HG02981 (cell line): ENCODE measurements at regions not wholly inside any gene's neighbourhood (a gene's known extent, or its start where the extent isn't known, plus 50 kb on each side); places are given as distances from the start of the nearest gene placed in this dataset.

Experiments
- ATAC-seq: cut with Tn5 transposase; IDR thresholded peaks from one replicate; pipeline ENCODE4 v1.9.1; 2021; ENCODE audit warnings: mild to moderate bottlenecking, moderate library complexity; ENCODE audit not compliant: unreplicated experiment

DNA sequence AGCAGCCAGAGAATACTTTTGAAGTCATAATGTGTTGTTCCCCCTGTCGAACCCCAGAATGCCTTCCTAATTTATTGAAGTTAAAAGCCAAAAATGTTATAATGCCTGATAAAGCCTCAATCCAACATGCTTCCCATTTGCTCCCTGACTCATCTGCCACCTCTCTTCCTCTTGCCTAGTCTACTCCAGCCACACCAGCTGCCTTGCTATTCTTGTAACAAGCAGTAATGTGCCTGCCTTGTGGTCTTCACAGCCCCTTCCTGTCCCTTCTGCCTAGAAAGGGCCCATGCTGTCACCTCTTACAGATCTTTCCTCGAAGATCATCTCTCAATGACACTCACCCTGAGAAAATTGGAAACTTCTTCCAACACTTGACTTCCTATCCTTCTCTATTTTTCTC is 231.6 kb upstream of the CDH2 start:
- no peak for ATAC-seq

GRCh38 chr18:28407681-28408080 is 230.8 kb upstream of the CDH2 start:
- no peak for ATAC-seq

- no peak for ATAC-seq
These were observed 229.6 kb upstream of the CDH2 start for GRCh38 chr18:28406533-28406932.

DNA sequence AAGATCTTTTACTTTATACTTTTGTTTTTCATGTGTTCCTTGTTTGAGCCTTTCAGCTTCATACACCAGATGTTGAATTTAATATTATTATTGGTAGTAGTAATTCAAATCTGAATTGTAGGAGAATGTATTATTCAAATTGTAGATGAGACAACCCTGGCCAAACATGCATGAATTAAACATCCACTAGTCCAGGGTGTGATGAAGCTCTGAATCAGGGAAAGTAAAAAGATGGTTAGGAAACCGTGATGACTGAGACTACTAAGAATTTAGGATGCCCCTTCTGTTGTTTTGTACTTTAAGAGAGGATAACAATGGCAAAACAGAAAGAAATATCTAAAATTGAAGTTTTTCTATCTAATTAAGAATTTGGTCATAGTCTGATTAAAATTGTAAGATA is 227.8 kb upstream of the CDH2 start:
- no peak for ATAC-seq

- ATAC-seq = no peak
These were observed 222.9 kb upstream of the CDH2 start for GRCh38 chr18:28399781-28400362.

DNA sequence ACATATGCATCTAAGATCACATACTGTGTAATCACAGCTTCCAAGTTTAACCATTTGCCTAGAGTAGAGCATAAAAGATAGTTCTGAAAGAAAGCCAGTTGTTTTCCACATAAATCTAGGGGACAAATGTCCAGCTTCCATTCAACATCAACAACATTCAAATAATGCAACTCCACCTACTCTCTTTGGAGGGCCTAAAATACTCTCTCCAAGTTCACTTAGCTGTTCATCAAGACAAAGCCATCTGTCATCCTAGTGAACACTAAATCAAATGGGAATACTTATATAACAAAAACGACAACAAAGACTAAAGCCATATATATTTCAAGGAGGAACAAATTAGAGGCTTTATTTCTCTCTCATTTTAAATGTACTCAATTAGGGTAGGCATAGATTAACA is 221.5 kb upstream of the CDH2 start:
- ATAC-seq = no peak

GRCh38 chr18:28390022-28390421 is 213.1 kb upstream of the CDH2 start:
- ATAC-seq = no peak

- no peak for ATAC-seq
These were observed 205.4 kb upstream of the CDH2 start for GRCh38 chr18:28382215-28382879.

DNA sequence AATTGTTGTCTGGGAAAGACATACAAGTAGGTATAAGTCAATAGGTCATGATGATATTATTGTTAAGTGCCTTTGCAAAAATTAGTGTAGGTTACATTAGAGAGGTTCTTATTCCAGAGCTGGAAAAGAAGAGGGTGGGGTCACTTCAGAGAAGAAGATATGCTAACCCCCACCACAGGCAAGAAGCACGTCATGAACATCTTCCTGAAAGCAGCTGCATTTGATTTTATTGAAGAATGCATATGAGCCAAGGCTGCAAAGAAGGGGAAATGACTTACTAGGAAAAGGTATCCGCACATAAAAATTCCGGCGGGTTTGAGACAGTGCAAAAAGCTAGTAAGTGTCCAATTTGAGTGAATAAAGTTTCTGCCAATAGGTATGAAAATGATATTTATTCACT is 195.3 kb upstream of the CDH2 start:
- ATAC-seq = no peak

- ATAC-seq = no peak
These were observed 189.7 kb upstream of the CDH2 start for GRCh38 chr18:28366676-28367075.

DNA sequence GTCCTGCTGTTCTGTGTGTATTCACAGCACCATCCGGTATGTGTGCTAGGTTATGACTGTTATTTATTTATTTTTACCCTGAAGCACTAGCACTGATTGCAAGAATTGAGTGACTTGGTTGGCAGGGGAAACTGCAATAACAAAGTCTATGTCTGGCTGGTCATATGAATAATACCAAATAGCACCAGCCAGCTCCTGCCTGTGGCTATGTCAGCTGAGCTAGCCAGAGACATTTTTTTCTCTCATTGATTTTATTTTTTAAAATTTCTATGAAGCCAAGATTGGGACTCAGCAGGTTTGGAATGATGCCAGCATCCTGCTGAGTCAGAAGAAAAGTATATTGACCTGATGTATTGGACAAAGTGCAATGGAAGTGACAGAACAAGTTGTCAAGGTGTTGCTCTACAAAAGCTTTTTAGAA is 188.5 kb upstream of the CDH2 start:
- no peak for ATAC-seq

GRCh38 chr18:28363124-28363523 is 186.2 kb upstream of the CDH2 start:
- no peak for ATAC-seq

GRCh38 chr18:28359176-28359575 is 182.2 kb upstream of the CDH2 start:
- no peak for ATAC-seq

DNA sequence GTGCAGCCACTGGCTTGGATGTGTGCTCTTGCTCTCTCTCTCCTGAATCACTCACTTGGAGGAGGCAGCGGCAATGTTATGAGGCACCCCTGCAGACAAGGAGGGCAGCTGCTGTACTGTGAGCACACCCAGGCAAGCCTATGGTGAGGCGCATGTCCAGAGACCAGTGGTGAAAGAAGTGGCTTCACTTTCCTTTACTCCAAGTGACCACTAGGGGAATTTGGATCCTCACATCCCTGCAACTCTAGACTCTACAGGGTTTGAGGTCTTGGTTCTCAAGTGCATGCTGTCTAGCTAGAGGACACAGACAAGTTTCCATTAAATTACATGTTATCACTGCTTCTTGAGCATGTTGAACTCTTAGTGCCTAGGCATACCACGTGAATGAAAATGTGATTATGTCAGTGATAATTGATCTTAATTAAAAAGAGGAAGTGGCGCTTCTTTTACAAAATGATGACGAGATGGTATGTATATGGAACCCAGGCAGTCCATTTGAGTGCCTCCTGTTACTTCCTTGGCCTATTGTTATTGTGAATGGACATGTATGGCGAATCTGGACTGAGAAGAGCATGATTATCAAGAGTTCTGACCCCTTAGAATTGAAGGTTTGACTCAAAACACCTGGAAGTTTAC is 181.0 kb upstream of the CDH2 start:
- ATAC-seq = no peak

GRCh38 chr18:28350821-28351220 is 173.9 kb upstream of the CDH2 start:
- ATAC-seq = no peak

GRCh38 chr18:28342231-28342630 is 165.3 kb upstream of the CDH2 start:
- ATAC-seq = no peak

GRCh38 chr18:28338316-28338715 is 161.4 kb upstream of the CDH2 start:
- no peak for ATAC-seq

DNA sequence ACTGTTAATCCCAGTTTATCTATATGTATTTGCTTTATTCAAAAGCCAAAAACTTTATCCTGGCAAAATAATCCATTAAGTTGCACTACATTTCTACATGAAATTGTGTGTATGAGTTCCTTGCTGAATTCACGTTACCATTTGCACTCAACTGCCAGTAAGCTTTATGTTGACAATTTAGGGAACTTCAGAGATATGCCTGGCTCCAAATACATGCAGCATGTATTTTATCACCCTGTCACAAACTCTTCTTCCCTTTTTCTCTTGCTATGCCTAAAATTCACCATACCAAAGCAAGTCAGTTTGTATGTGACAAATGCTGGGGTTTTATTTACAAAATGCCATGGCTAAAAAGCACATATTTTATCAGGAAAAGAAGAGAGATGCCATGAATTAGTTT is 157.6 kb upstream of the CDH2 start:
- no peak for ATAC-seq

DNA sequence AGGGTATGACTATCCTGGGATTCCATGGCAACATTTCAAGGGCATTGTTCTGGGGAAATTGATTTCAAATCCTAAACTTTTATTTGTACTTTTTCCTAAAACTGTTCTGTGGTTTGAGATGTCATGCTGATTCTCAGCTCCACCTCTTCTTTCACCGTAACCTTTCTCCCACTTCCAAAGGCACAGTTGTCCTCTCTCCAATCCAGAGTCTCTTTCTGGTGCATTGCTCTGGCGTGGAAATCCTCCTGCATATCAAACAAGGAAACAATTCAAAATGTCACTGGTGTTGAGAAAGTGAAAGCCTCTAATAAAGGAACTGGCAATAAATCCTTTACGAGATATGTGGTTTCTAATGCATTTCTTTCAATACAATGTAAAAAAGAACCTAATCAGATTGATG is 155.1 kb upstream of the CDH2 start:
- no peak for ATAC-seq

GRCh38 chr18:28331551-28331950 is 154.6 kb upstream of the CDH2 start:
- ATAC-seq = no peak

DNA sequence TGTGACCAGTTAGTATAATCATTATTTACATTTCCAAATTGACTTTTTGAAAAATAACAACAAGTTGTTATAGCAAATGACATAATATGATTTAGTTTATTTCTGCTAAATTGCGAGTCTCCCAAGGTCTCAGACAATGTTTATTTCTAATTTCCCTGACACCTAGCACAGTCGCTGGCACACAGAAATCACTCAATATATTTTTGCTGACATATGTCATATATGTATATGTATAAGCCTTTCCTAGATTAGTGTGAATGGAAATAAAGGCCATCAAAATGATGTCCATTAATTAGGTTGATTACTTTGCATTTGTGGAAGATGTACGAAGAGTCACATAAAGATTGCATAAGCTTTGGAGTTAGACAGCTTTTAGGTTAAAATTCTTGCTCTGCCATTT is 136.7 kb upstream of the CDH2 start:
- ATAC-seq = no peak

GRCh38 chr18:28288784-28289183 is 111.9 kb upstream of the CDH2 start:
- ATAC-seq = no peak

DNA sequence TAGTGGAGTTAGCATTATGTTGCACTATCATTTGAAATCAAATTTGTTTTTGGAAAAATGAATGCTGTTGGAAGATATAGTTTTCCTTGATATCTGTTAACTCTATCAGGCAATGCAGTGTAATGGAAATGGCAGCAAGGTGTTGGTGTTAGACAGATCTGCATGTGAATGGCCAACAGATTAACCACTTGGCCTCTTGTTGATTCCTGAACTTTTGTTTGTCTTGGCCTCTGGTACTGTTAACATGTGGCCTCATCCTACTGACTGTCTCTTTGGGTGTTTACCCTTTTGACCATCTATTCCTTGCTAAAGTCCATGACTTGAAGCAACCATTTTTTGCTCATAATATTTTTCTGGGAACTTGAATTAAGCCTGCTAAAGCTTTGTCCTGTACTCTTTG is 110.2 kb upstream of the CDH2 start:
- no peak for ATAC-seq
